Psoas muscle (tissue), 7 donors: ENCODE measurements at regions not wholly inside any gene's neighbourhood (a gene's known extent, or its start where the extent isn't known, plus 50 kb on each side); places are given as distances from the start of the nearest gene placed in this dataset.

Experiments used
- ATAC-seq, 4 donors: fragments of 200-7000 bp; cut with Tn5 transposase; one replicate each; pipeline ENCODE4 v1.9.1; 2020; ENCODE audit warnings: moderate library complexity in 3 of 4, mild to moderate bottlenecking in 2 of 4
- DNase-seq, 2 donors: peaks; one replicate each; pipeline ENCODE4 v3.0.0-alpha.2; 2020
- H3K27ac ChIP-seq: fragments of 200-600 bp; one replicate; pipeline ENCODE4 v1.8.0; 2022
- H3K27me3 ChIP-seq, 3 donors: fragments of 200-600 bp in 1 of 3; one replicate each; pipeline versions ENCODE4 v1.6.1 to v1.8.0; 2013 to 2022; ENCODE audit warnings: low read length in 2 of 3, mild to moderate bottlenecking in 2 of 3, moderate library complexity in 1 of 3; ENCODE audit not compliant: insufficient read depth in 3 of 3
- H3K36me3 ChIP-seq, 2 donors: fragments of 200-600 bp in 1 of 2; one replicate each; pipeline versions ENCODE4 v1.6.1 to v1.8.0; 2013 to 2022; ENCODE audit warnings: low read depth in 1 of 2, mild to moderate bottlenecking in 1 of 2, moderate library complexity in 1 of 2; ENCODE audit not compliant: insufficient read depth in 1 of 2
- H3K4me1 ChIP-seq: fragments of 200-600 bp; one replicate; pipeline ENCODE4 v1.8.0; 2022
- H3K4me3 ChIP-seq: fragments of 200-600 bp; one replicate; pipeline ENCODE4 v1.8.0; 2022; ENCODE audit warnings: mild to moderate bottlenecking
- H3K9me3 ChIP-seq: fragments of 200-600 bp; one replicate; pipeline ENCODE4 v1.8.0; 2022
- CTCF ChIP-seq: fragments of 200-600 bp; IDR thresholded peaks from one replicate; pipeline ENCODE4 v1.8.0; 2022; ENCODE audit warnings: antibody characterized with exemption
- WGBS, 3 donors: extraction: QIAGEN DNeasy Blood & Tissue Kit; methylation state at CpG; one replicate each; pipeline versions ENCODE4 v1.1.6 to v1.1.7; 2013; 5-methylcytosine and 5-hydroxymethylcytosine counted together
- intact Hi-C, 2 donors: fragments of 100-400 bp; cut with DNase I; formaldehyde crosslinking; loops; one replicate each; pipeline versions ENCODE4 v1.11.0 to v1.14.2; 2022
- donor health status: healthy with polysubstance abuse.
- donor health status: DM: no; HTN: no; CAD: no; lungs with moderate emphysema.
- donor health status: Bipolar disorder and iron deficiency.
- donor health status: healthy.
- donor health status: DM: yes; HTN: yes; CAD: no.
- donor health status: DM: no; HTN: no; CAD: no.
- donor health status: DM: yes; HTN: yes; CAD: no.

- no peaks in the 10 kb centered on the region for H3K4me1 ChIP-seq
- DNase-seq (no peak), ATAC-seq (no peak)
- TF ChIP-seq CTCF: no peak
- H3K27ac ChIP-seq: no peak overlapping the region
- WGBS, 3 donors: 86 to 91% (median 89%) methylated on average over 2 of the region's 2 CpGs
- no peaks in the 10 kb centered on the region for H3K9me3 ChIP-seq
- H3K4me3 ChIP-seq: no peak overlapping the region
- H3K36me3 ChIP-seq: no peaks in the 10 kb centered on the region
- no peaks in the 10 kb centered on the region for H3K27me3 ChIP-seq
- intact Hi-C loops: no loop called here
These were observed 320.9 kb downstream of the DMAC1 start for GRCh38 chr9:7478646-7479045.

GRCh38 chr9:7467186-7467585, 332.4 kb downstream of the DMAC1 start:
- H3K27ac ChIP-seq: no peak overlapping the region
- no peak for TF ChIP-seq CTCF
- DNase-seq (no peak), ATAC-seq (no peak)
- intact Hi-C loops: no loop called here
- no peaks in the 10 kb centered on the region for H3K27me3 ChIP-seq
- no peak overlapping the region for H3K4me3 ChIP-seq
- H3K36me3 ChIP-seq: no peaks in the 10 kb centered on the region
- no peaks in the 10 kb centered on the region for H3K9me3 ChIP-seq
- 70 to 77% (median 71%) methylated on average over 2 of the region's 2 CpGs for WGBS, 3 donors
- H3K4me1 ChIP-seq: no peaks in the 10 kb centered on the region

GRCh38 chr9:7461791-7462190, 337.8 kb downstream of the DMAC1 start:
- WGBS, 3 donors: 82 to 85% (median 84%) methylated on average over 4 of the region's 4 CpGs
- H3K9me3 ChIP-seq: no peaks in the 10 kb centered on the region
- H3K36me3 ChIP-seq: no peaks in the 10 kb centered on the region
- H3K4me3 ChIP-seq: no peak overlapping the region
- H3K27me3 ChIP-seq: no peaks in the 10 kb centered on the region
- intact Hi-C loops: no loop called here
- no peak for TF ChIP-seq CTCF
- no peak overlapping the region for H3K27ac ChIP-seq
- no peak for ATAC-seq
- DNase-seq: no peak
- H3K4me1 ChIP-seq: no peaks in the 10 kb centered on the region

GRCh38 chr9:7456793-7457530, 342.6 kb downstream of the DMAC1 start:
- intact Hi-C loops: no loop called here
- Histone ChIP-seq H3K27me3 (no peaks in the 10 kb centered on the region), H3K4me1 (no peaks in the 10 kb centered on the region), H3K4me3 (no peak overlapping the region), H3K36me3 (no peaks in the 10 kb centered on the region), H3K27ac (no peak overlapping the region), H3K9me3 (no peaks in the 10 kb centered on the region)
- no peak for ATAC-seq
- DNase-seq: no peak
- no peak for TF ChIP-seq CTCF
- 49 to 62% (median 58%) methylated on average over 1 of the region's 1 CpG for WGBS, 3 donors

- no peak overlapping the region for H3K4me3 ChIP-seq
- DNase-seq (no peak), ATAC-seq (no peak)
- no peaks in the 10 kb centered on the region for H3K27me3 ChIP-seq
- no peak overlapping the region for H3K27ac ChIP-seq
- H3K9me3 ChIP-seq: no peaks in the 10 kb centered on the region
- no peaks in the 10 kb centered on the region for H3K4me1 ChIP-seq
- 27 to 32% (median 28%) methylated on average over 2 of the region's 2 CpGs for WGBS, 3 donors
- H3K36me3 ChIP-seq: no peaks in the 10 kb centered on the region
- intact Hi-C loops: no loop called here
- no peak for TF ChIP-seq CTCF
These were observed 343.2 kb downstream of the DMAC1 start for GRCh38 chr9:7456377-7456776.
